HG03439 (cell line): ENCODE measurements at regions not wholly inside any gene's neighbourhood (a gene's known extent, or its start where the extent isn't known, plus 50 kb on each side); places are given as distances from the start of the nearest gene placed in this dataset.

ENCODE experiments used
- ATAC-seq: cut with Tn5 transposase; IDR thresholded peaks from one replicate; pipeline ENCODE4 v1.9.1; 2021; ENCODE audit warnings: mild to moderate bottlenecking, moderate library complexity; ENCODE audit not compliant: unreplicated experiment

DNA sequence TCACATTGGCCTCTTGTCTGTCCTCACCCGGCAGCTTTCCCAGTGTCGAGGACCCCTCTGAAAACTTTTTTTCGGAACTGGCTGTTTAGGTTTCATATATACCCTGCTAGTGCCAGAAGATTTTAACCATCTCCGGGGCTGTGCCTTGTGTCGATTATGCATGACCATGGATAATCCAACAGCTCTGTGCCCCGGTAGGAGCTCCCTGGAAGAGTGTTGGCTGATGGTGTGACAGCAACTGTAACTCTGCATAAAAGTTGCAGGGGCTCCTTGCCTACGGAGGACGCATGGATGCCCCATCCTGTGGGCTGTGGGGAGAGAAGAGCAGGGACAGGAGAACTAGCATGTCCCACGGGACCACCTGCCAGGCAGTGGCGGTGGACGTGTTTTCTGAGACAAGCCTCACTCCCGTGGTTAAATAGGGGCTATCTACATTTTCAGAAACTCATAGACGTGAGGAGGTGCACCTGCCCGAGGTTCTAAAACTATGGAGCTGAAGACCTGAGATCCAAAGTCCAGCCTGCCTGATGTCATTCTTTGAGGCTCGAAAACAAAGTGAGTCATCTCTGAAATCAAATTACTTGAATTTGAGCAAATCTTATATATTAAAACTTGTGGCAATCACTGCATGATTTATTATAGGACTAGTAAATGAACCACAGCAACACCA is 437.2 kb upstream of the HS6ST1 start:
- no peak for ATAC-seq

DNA sequence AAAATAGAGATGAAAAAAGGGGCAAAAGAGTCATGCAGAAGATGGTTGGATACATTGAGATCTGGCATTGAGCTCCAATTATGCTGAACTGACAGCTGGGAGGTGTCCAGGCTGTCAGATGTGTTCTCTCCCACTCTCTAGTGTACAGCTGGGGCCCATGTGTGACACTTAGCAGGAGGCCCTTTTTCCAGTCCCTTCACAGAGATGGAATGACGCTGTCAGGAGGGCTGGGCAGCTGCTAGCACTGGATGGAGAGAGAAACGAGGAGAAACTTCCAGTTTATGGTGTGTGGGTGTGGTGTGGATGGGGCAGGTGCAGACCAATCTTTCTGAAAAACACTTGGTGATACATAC is 437.7 kb upstream of the HS6ST1 start:
- no peak for ATAC-seq

DNA sequence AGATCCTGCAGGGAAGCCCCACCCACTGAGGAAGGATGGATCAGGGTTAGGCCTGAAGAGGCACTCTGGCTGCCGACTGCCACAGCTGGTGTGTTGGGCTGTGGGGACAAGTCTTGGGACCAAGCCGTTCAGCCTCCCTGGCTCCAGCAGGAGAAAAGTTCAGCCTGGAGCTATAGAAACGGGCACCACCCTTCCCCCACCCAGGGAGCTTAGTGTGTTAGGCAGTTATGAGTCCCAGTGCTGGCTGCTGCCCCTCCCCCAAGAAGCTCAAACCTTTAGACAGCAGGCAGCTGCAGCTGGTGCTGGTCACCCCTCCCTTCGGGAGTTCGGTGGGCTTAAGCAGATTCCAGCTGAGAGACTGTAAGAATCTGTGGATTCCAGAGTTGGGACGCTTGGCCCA is 447.1 kb upstream of the HS6ST1 start:
- ATAC-seq, result no peak

DNA sequence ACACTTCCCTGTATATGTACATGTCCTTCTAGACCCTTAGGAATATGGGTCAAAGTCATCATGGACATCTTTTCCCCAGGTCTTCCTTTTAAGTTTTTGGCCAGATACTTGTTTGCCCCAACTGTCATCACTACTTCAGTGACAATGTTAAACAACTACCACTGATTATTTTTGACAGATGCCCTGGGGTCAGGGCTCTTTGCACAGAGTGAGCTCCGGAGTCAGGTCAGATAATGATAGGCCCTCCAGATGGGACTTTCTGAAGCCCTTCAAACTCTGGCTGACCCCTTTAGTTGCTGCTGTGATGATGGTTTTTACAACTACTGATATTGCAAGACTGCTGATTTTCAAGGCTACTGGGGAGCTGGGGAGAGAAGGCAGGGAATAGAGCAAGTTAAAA is 449.4 kb upstream of the HS6ST1 start:
- ATAC-seq, result no peak

DNA sequence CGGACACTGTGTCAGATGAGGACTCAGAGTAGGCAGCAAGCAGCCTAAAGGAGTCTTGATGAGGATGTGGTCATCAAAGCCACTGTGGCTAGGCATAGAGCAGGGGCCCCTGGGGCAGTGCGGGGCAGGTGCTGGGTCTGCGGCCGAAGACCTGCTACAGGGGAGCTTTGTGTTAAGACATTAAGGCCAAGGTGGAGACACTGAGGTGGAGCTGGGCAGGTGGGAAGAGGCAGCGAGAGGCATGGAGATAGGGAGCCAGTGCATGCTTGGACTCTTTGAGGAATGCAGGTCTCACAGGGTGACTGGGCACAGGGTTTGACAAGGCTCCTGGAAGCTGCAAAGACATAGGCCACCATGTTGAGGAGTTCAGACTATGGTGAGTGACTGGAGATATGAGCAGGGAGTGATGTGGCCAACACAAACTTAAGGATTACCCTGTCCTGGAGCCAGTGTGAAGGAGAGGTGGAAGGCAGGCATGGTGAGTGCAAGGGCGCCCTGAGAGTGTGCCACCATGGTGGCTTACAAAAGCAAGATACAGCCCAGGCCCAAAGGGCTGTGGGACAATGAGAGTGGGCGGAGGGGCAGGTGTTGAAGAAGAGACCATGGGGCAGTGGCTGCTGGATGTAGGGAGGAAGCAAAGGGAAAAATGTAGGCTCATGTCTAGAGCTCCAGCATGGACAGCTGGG is 450.9 kb upstream of the HS6ST1 start:
- no peak for ATAC-seq

DNA sequence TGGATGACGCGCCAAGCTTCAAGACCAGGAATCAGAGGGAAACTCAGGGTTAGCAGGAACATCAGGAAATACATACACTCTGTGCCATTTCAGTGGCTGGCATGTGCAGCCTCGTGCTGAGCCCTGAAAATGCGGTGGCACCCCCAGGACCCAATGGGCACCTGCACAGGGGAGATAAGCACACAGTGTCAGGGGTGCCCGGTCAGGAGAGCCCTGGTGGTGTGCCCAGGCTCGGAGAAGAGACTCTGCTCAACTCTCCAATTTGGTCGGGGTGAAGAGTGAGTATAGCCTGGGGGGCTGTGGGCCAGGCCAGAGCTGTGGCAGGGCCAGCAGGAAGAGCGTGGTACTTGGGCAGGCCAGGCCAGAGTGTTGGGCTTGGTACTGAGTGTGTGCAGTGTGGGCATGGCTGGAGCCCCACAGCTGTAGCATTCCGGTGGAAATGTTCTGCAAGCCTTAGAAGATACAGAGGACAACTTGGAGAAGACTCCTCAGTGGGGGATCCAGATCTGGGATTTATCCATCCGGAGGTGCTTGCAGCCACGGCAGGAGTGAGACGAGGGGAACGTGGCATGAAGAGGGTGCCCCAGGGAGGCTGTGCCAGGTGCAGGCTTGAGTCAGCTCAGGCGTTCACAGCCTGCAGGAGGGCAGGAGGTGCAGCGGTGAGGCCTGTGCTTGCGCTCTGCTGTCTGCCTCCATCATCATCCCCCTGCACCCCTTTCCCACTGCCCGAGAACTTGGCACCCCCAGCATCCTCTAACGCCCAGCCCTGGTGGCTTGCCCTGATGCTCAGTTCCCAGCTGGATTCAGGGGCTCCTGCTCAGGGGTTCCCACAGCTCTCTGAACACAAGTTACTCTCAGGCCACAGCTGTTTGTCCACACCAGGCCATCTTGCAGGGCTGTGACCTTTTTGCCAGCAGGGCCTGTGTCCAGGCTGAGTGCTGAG is 451.7 kb upstream of the HS6ST1 start:
- ATAC-seq, result no peak

DNA sequence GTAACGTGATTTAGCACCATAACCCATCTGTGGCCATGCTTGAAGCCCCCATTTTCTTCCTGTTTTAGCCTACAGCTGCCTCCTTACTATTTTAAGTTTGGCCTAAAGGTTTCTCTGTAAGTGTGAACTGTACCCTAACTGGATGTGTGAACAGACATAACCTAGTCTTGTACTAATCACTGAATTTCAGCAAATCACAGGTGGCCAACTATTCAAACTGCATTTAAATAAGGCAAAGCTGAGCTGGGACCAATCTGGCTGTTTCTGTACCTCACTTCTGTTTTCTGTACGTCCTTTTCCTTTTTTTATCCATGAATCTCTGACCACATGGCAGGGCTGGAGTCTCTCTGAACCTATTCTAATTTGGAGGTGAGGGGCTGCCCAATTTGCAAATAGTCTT is 452.7 kb upstream of the HS6ST1 start:
- ATAC-seq, result no peak

DNA sequence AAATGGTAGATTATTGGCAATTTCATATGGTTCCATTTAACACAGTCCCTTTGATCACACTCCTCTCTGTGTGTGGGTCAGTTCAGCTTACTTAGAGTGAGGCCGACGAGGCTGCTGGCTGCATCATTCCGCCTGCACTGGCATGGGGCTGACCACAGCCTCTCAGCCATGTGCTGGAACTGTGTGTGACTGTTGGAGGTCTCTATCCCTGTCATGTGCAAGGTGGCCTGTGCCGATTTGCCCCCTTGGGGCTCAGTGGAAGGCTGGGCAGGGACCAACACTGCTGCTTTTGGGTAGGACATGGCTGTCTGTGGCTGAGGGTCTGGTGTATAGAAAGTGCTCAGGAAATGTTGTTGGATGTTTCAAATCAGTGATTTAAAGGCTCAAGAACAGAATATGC is 454.0 kb upstream of the HS6ST1 start:
- no peak for ATAC-seq

DNA sequence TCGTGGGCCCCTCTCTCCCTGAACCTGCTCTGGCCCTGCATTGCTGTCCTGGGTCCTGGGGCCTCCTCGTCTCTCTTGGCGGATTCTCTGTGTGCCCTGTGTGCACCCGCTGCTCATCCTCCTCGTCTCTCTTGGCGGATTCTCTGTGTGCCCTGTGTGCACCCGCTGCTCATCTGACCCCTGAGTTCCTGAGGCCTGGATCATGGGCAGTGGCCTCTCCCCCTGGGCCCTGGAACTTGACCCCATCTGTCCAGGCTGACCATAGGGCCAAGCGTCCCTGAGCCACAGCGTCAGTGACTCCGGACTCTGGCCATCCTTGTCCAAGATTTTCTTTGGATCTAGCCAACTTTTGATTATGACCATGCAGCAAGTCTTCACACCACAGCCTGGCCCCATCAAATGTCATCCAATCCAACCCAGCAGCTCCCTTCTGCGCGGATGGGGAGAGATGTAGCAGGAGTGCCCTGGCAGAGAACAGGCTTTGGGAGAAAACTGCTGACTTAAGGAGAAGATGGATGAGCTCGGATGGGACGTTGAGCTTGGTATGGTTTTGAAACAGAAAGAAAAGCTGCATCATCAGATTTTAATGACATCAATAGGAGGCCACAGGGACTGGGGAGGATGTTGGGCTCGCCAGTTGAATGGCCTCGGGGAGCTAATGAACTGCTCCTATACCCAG is 455.1 kb upstream of the HS6ST1 start:
- ATAC-seq, result no peak

DNA sequence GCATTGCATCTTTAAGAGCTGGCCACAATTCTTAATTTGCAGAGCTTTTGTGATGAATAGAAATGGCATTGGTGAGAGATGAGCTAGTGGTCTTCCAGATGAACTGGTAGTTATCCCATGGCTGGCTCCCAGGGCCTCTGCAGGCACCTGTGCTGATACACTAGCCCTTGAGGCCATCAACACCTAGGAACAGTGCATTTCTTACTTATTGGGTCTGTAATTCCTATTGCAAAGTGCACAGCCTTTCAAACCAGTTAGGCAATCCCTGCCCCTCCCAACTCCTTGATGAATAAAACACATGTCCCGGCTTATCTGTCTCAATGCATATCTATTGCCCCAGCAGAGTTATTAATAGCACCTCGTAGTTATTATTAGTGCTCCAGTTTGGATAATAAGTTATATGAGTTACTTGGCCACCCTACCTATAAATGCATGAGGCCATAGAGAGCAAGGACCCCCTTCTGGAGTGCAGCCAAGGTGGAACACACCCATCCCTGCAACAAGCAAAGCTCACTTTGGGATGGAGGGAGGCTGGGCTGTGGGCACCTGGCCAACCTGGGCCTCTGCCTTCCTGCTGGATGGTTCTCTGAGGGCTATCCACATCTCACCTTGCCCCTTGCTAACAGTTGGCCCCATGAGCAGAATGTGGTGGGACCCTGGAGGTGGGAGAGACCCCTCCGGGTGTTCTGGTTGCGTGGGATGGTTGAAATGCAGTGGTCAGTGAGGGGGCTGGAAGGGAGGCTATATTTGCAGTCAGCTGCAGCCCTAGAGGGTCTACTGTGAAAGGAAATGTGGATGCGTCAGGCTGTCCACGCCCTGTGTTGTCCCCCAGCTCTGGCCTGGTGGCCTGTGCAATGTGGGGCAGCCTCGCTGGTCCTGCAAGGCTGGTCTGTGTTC is 455.9 kb upstream of the HS6ST1 start:
- no peak for ATAC-seq

DNA sequence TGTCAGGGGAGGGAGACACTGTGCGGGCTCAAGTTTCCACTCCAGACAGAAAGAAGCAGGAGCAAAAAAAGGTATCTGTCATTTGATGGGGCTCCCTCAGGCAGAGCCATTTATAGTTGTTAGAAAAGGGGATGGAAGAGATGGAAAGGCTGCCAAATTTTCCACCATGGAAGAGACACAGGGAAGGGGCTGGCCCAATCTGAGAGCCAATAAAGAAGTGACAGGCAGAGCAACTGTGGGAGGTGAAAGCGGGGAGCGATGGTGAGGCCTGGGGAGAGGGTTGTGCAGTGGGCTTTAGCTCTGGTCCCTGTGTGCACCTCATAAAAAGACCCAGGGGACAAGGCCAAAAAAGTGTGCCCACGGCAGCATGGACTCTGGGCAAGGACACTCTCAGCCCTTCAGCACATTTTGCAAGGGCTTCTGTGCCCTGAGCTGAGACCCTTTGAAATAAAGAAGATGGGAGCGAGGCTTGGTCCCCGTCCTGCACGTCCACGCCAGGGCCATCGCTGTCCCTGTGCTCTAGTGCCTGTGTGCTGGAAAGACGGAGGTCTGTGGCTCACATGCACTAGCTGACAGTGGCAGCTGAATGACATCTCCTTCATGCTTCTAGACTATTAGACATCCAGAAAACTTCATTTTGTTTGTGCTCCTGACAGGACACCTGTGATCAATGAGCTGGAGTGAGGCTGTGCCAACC is 456.7 kb upstream of the HS6ST1 start:
- ATAC-seq, result no peak

DNA sequence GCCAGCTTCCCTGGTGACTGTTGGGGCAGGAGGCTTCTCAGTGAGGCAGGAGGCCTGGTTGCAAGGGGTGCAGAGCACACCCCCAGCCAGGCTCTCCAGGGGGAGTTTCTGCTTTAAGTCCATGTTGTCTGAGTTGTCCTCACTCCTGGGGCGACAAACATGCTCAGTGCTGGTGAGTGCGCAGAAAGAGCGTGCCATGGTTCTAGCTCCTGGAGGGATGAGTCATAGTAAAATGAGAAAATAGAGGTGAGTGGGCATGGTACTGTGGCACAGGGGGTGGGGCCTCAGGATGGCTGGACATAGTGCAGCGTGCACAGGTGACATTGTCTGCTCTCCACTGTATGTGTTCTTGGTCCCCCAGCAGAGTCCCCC is 457.2 kb upstream of the HS6ST1 start:
- ATAC-seq, result no peak

DNA sequence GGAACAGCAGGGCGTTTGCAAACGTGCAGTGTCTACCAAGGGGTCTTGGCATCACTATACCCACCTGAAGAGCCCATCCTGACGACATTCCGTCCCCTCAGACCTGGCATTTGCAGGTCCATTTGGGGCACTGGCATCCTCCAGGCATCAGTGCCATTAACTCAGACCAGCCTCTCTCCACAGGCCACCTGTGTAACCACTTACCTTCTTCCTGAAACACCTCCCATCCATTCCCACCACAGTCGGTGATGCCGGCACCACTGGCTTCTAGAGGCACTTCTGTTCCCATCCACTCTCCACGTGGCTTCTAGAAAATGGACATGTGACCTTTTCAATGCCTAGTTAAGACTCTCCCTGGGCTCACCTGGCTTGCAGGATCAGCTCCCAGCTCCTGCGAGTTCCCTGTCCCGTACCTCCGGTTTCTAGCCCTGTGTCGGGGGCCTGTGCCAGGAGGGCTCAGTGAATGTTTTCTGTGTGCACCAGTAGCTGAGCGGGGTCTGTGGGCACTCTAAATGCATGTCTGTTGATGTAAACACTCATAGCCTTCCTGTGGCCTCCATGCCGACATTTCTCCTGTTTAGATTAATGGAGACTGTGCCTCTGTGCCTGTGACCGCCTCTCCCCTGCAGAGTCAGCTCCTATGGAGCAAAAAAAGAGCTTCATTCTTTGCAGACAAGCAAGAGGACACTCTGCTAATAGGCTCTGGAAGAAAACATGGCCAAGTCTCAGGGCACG is 458.0 kb upstream of the HS6ST1 start:
- ATAC-seq, result no peak

DNA sequence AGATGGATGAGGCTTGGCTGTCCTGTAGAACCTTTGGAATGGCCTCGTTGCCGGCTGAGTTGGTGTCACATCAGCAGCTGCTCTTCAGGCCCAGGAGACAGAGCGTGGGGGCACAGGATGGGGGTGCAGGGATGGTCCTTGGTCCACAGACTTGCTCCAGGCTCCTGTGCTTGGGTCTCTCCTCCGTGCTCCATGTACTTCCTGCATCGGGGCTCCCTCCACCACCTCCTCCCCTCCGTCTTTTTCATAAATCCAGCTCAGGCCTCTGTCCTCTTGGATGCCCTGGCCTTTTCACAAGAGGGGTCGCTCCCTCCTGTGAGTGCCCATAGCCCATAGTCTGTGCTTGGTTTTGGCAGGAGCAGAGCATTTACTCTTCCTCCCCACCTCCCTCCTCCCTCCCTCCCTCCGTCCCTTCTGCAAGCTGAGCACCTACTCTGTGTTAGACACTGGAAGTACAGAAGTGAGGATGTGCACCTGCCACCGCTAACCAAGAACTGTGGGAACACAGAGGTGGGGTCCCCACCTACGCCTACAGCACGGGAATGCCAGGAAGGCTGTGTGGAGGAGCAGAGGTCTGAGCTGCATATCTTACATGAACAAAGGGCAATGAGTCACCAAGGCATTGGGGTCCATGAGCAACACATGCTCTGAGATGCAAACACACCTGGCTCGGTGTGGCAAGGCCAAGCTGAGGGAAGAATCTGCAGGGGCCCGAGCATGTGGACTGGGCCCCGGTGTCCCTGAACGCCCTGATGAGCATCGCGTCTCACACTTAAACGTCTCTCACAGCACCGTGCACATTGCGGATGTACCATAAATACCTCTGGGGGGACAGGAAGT is 458.7 kb upstream of the HS6ST1 start:
- ATAC-seq, result no peak

DNA sequence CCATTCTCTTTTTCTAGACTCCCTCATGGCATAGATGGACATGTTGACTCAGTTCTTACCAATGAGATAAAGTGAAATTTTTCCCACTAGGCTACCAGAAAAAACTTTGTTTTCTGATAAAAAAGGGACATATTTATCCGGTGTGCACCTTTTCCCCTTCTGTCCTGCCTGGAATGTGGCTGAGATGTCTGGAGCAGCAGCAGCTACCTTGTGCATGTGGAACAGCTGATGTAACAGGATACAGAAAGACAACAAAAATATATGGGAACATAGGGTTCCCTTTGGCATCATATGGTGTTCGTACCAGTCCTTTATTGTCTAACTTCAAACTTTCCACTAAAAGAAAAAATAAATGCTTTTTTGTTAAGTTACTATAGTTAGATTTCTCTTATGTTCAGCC is 460.2 kb upstream of the HS6ST1 start:
- ATAC-seq, result no peak

DNA sequence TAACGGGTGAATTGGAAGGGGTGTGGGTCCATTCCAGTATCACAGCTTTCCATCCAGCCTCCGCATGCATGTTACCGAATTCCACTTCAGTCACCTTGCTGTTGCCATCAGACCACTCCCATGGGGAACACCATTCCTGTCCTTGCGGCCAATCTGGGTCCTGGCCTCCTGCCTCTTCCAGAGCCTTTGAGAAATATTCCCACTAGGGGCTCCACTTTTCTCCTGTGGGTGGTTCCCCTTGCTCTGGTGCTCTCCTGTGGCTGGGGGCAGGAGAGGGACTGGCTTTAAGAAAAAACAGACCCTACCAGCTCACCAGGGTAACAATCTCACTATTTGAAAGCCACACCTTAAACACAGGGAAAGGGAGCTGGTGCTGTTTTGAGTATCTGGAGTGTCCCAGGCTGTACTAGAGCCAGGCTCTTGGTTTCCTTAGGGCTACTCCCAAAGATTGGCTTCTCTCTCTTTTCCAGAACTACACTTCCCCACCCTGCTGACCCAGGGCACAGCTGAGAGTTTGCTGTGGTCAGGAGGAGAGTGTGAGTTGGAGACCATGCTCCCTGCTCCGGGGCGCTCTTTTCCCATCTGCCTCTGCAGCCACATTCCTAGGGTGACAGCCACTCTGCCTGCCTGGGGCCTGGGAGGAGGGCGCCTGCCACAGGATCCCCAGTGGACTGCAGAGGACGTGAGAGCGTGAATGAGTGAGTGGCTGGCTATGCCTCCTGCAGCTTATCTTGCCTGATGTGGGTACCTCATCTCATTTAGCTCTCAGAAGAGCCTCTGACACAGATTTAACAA is 460.8 kb upstream of the HS6ST1 start:
- ATAC-seq, result no peak

DNA sequence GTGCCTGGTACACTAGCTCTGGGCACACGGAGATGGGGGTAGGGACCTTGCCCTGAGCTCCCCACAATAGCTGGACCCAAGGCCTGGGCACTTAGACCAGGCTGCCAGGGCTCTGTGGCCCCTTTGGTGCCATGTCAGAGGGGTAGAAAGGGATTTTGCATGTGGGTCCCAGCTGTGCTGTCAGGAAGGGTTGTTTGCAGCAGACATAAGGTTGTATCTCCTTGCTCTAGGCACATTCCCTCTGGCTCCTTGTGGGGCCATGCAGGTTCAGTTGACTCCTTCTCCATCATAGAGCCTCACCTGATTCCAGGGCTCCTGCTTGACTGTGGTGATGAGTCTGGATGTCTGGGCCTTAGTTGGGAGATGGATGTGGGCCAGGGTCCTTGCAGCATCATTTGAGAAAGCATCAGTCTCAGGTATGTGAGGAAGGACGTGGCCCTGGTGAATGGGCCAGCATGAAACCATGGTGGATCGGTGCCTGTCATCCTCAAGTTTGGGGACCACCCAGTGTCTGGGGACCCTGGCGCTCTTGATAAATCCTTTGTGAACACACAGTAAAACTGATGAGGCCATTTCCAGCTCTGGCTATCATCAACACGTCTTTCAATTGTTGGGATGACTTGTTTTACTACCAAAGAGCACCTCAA is 461.9 kb upstream of the HS6ST1 start:
- ATAC-seq, result no peak
